H1 (cell line): ENCODE measurements at regions not wholly inside any gene's neighbourhood (a gene's known extent, or its start where the extent isn't known, plus 50 kb on each side); places are given as distances from the start of the nearest gene placed in this dataset.

Experiments used
- CREB1 ChIP-seq: IDR thresholded peaks from 2 replicates; pipeline ENCODE4 v1.6.1; 2012; ENCODE audit warnings: inconsistent platforms
- KDM4A ChIP-seq: IDR thresholded peaks from one replicate; pipeline ENCODE4 v1.7.1; 2012; ENCODE audit warnings: low read depth, mild to moderate bottlenecking, moderate library complexity, low read length, inconsistent platforms; ENCODE audit not compliant: severe bottlenecking
- TAF1 ChIP-seq: IDR thresholded peaks from 2 replicates; pipeline ENCODE4 v1.6.1; 2011; ENCODE audit warnings: mild to moderate bottlenecking, low read depth, low read length
- TF ChIP-seq, protein P1 (sequence below): IDR thresholded peaks from 2 replicates; pipeline ENCODE4 v1.6.1; 2011; ENCODE audit warnings: low read length, improper control_type of control experiment

DNA sequence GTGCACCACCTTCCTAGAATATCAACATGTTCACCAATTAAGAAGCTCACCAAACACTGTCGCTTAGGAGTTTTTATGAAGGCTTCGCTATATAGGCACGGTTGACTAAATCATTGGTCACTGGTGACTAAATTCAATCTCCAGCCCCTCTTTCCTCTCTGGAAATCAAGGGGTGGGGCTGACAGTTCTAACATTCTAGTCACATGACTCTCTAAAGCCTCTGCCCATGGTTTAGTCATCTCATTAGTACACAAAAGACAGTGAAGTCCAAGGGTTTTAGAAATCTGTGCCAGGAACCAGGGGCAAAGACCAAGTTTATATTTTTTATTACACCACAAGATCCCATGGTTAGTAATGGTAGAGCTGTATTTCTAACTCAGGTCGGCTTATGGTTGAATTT, 243.2 kb downstream of the ELAVL2 start (continued):
- TF ChIP-seq, protein P1, sequence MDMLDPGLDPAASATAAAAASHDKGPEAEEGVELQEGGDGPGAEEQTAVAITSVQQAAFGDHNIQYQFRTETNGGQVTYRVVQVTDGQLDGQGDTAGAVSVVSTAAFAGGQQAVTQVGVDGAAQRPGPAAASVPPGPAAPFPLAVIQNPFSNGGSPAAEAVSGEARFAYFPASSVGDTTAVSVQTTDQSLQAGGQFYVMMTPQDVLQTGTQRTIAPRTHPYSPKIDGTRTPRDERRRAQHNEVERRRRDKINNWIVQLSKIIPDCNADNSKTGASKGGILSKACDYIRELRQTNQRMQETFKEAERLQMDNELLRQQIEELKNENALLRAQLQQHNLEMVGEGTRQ, result no peak
- TF ChIP-seq CREB1 (no peak), KDM4A (no peak), TAF1 (no peak)
